Fibroblast of peridontal ligament (primary cell): ENCODE measurements at regions not wholly inside any gene's neighbourhood (a gene's known extent, or its start where the extent isn't known, plus 50 kb on each side); places are given as distances from the start of the nearest gene placed in this dataset.
"Not testable (repeated sequence)": the region's sequence is repeated elsewhere in the genome, so short reads cannot be mapped to it uniquely, and the experiment has no call there.

ENCODE experiments used
- DNase-seq: peaks from one replicate; pipeline ENCODE4 v3.0.0-alpha.2; 2010; ENCODE audit errors: extremely low read depth

DNA sequence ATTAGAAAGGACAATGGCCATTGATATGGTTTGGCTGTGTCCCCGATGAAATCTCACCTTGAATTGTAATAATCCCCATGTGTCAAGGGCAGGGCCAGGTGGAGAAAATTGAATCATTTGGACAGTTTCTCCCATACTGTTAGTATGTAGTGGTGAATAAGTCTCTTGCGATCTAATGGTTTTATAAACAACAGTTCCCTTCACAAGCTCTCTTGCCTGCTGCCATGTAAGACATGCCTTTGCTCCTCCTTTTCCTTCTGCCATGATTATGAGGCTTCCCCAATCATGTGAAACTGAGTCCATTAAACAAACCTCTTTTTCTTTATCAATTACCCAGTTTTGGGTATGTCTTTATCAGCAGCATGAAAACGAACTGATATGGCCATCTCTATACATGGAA lies 302.7 kb downstream of the SFMBT2 start:
- DNase-seq: no peak

GRCh38 chr10:7107285-7107684 lies 303.5 kb downstream of the SFMBT2 start:
- DNase-seq: no peak

DNA sequence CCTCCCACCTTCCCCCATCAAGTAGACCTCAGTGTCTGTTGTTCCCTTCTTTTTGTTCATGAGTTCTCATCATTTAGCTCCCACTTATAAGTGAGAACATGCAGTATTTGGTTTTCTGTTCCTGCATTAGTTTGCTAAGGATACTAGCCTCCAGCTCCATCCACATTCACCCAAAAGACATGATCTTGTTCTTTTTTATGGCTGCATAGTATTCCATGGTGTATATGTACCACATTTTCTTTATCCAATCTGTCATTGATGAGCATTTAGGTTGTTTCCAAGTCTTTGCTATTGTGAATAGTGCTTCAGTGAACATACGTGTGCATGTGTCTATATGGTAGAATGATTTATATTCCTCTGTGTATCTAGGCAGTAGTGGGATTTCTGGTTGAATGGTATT lies 306.5 kb downstream of the SFMBT2 start:
- not testable (repeated sequence) for DNase-seq

DNA sequence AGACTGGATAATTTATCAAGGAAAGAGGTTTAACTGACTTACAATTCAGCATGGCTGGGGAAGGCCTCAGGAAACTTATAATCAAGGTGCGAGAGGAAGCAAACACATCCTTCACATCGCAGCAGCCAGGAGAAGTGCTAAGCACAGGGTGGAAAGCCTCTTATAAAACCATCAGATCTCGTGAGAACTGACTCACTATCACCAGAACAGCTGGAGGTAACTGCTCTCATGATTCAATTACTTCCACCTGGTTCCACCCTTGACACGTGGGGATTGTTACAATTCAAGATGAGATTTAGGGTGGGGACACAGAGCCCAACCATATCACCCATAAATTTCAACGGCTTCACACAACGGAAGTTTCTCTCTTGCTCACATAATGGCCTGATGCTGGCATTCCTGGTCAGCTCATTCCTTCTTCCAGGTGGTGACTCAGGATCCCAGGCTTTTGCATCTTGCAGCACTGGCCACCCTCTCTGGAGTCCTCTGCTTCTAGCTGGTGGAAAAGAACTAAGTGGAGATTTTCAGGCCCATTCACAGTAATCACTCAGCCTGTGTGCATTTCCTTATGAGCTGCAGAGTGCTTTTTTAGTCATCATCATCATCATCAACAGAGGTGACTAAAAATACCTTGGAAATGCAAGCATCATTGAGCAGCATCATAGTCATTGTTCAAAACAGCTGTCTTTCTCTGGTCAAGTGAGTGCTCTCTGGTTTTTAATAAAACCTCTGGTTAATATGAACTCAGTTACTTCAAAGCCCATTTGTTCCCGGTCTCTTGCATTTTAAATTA lies 308.1 kb downstream of the SFMBT2 start:
- DNase-seq: no peak

DNA sequence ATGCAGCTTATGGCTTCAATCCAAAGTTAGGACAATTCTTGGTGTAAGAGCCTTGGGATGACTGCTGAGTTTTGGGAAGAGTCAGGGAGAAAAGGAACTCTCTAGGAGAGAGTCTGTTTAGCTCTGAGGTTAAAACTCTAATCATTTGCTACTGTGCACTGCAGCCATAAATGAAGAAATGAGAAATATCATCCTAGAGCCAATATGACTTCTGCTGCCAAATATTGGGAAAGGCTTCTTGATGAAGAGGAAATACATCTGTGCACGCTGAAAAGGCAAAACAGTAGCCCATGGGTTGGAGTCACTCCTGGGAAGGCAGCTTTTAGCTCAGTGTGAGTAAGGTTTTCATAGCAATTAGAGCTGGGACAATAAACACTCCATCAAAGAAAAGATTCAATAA lies 308.8 kb downstream of the SFMBT2 start:
- DNase-seq: no peak

DNA sequence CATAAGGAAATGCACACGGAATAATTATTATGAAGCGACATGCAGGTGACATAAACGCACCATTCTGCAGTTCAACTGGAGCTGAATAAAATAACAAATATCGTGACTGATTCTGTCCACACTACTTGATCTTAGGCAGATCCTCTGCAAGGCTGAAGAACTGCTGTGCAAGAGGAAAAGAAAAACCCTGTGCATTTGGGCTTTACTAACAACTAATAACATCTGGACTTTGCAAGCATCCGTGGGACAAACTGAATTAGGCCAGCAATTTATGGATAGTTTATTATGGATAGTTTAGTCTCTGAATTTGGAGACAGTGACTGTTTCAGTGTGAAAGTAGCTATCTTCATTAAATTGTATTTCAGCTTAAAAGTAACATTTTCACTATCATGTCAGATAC lies 309.4 kb downstream of the SFMBT2 start:
- DNase-seq: no peak

- no peak for DNase-seq
Observed at GRCh38 chr10:7100032-7100702, 310.7 kb downstream of the SFMBT2 start.

DNA sequence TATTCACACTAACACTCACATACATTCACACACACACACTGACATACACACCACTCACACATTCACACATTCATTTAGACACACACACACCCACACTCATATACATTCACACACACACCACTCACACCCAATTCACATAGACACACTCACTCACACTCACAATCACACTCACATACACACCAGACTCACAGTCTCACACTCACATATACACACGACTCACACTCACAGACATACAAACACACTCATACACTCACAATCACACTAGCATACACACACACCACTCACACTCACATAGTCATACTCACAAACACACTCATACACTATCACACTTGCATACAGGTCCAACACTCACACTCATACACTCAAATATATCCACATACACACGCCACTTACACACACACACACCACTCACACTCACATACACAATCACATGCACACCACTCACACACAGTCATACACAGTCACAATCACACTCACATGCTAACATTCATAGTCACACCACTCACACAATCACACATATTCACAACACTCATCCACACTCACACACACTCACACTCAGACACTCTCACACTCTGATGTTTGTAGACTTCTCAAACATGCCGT lies 312.6 kb downstream of the SFMBT2 start:
- no peak for DNase-seq

DNA sequence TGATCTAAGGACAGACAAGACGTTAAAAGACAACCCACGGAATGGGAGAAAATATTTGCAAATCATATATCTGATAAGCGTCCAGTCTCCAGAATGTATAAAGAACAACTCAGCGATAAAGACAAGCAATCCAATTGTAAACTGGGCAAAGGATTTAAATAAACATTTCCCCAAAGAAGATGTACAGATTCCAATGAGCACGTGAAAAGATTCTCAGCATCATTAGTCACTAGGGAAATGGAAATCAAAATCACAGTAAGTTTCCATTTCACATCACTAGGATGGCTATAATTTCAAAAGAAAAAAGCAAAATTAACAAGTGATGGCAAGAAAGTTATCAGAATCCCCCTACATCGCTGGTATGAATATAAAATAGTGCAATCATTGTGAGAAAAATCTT lies 316.1 kb downstream of the SFMBT2 start:
- no peak for DNase-seq

- no peak for DNase-seq
Observed at GRCh38 chr10:7093368-7093767, 317.5 kb downstream of the SFMBT2 start.

DNA sequence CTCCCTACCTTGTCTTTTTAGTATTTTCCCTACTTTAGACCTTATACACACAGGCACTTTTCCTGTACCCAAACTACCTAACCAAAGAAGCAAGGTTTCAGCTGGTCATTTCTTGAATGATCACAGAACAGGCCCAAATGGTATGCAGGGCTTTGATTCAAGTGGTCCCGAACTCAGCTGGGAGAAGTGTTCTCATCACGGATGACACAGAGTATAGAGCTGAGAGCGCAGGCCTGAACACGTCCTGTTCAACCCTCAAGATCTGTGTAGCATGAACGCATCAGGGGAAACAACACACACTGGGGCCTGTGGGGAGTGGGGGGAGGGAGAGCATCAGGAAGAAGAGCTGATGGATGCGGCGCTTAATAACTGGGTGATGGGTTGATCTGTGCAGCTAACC lies 318.2 kb downstream of the SFMBT2 start:
- no peak for DNase-seq

GRCh38 chr10:7090529-7090928 lies 320.3 kb downstream of the SFMBT2 start:
- DNase-seq: no peak

- no peak for DNase-seq
Observed at GRCh38 chr10:7085913-7086589, 324.8 kb downstream of the SFMBT2 start.

- no peak for DNase-seq
Observed at GRCh38 chr10:7085147-7085912, 325.5 kb downstream of the SFMBT2 start.

DNA sequence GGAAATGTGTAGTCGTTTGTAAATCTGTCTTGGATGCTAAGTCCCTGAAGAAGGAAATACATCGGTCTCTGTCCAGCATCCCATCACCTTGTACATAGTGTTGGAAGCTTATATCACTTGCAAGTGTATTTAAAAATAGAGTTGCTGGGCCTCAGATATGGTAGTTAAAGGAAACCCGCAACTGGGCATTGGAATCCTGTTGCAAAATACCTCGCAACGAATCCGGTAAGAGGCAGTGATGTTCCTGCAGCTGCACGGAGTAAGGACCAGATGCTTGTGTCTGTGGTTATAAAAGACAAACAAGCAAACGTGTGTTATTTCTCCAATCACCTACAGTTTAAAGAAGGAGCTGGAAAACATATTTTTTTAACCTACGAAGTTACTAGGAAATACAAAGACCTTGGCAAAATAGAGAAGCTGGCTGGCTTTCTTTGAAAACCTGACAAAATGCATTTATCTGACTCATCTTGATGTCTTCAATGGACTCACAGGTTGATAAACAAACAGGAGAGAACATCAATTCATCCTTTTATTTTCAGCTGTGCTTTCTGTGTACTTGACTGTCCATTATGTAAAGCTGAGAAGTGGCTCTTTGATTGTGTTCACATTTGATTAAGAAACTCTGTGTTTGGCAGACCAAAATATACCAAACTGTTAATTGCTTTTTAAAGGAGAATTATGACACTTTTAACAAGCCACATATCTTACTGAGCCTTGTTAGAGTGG lies 326.4 kb downstream of the SFMBT2 start:
- no peak for DNase-seq

DNA sequence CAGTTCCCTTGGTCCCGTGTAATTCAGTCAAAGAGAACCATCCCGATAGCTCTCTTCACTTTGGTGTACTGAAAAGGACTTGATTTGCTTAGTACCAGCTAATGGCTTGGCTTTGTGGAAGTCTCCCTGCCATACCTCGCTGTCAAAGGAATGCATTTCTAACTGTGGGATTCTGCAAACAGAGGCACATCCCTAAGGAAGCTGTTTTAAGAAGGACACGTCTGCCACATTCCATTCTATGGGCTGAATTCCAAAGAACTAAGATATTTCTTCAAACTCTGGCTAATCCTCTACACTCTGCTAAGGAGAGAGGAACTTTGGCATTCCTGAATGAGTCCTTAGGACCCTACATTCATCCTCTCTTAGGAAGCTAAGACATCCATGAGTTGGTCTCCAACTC lies 327.9 kb downstream of the SFMBT2 start:
- DNase-seq: no peak

DNA sequence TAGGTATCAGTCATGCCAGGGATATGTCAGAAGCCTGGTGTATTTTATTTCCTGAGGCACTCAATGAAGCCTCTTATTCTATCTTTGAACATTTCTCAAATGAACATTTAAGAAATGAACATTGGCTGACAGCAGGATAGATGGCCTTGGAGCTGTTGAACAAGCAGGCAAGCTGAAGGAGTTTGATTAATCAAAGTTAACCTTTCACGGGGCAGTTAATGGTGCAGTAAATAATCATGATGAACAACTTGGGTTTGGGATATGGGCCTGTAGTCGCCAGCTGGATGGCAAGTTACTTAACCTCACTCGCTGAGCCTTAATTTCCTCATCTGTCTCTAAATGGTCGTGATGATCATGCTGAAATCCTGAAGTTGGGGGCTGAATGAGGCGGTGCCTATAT lies 333.0 kb downstream of the SFMBT2 start:
- no peak for DNase-seq

DNA sequence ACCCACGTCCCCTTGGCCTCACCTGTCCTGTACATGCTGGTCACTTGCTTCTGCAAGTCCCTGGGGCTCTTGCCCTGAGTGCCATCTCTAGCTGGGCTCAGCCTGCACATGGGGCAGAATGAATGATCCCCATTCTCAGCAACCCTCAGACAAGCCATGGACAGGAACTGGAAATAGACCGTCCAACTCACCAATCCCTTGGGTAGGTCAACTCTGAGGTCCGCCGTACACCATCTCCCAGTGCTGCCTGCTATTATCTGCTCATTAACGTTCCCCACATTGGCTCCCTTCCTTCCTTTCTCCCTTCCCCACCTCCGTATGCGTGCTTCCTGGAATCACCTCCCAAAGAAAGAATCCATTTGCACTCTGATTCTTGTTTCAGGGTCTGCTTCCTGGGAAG lies 335.0 kb downstream of the SFMBT2 start:
- DNase-seq: no peak

- no peak for DNase-seq
Observed at GRCh38 chr10:7075110-7075509, 335.7 kb downstream of the SFMBT2 start.

GRCh38 chr10:7071421-7071820 lies 339.4 kb downstream of the SFMBT2 start:
- no peak for DNase-seq

- no peak for DNase-seq
Observed at GRCh38 chr10:7070950-7071349, 339.9 kb downstream of the SFMBT2 start.
